22Rv1 (cell line): ENCODE measurements at regions not wholly inside any gene's neighbourhood (a gene's known extent, or its start where the extent isn't known, plus 50 kb on each side); places are given as distances from the start of the nearest gene placed in this dataset.

Source experiments
- ZFX ChIP-seq: fragments of 450-650 bp; IDR thresholded peaks from 2 replicates; pipeline ENCODE4 v1.6.1; 2017; ENCODE audit warnings: antibody characterized with exemption, borderline replicate concordance
- TF ChIP-seq, protein P1 (sequence below): fragments of 450-650 bp; IDR thresholded peaks from 2 replicates; pipeline ENCODE4 v1.5.1; 2017; ENCODE audit warnings: mild to moderate bottlenecking

DNA sequence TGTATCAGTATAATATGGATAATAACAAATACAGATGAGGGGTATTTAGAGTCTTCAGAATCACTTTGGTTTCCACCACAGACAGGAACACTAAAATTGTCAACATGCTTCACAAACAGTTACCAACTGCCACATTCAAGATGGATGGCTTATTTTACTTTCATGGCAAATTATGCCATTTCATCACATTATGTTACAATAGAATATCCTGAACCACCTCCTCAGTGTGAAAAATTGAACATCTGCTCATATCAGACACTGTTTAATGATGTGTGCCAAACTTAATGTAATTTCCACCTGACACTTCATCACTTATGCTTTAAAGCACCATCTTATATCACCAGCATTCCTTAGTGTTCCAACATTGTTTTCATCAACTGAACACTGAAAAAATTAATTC lies 357.4 kb downstream of the KCNN2 start:
- TF ChIP-seq, protein P1, sequence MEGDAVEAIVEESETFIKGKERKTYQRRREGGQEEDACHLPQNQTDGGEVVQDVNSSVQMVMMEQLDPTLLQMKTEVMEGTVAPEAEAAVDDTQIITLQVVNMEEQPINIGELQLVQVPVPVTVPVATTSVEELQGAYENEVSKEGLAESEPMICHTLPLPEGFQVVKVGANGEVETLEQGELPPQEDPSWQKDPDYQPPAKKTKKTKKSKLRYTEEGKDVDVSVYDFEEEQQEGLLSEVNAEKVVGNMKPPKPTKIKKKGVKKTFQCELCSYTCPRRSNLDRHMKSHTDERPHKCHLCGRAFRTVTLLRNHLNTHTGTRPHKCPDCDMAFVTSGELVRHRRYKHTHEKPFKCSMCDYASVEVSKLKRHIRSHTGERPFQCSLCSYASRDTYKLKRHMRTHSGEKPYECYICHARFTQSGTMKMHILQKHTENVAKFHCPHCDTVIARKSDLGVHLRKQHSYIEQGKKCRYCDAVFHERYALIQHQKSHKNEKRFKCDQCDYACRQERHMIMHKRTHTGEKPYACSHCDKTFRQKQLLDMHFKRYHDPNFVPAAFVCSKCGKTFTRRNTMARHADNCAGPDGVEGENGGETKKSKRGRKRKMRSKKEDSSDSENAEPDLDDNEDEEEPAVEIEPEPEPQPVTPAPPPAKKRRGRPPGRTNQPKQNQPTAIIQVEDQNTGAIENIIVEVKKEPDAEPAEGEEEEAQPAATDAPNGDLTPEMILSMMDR: no peak
- no peak for TF ChIP-seq ZFX
